SH-SY5Y (cell line): ENCODE measurements at regions not wholly inside any gene's neighbourhood (a gene's known extent, or its start where the extent isn't known, plus 50 kb on each side); places are given as distances from the start of the nearest gene placed in this dataset.

Source experiments
- GATA2 ChIP-seq: IDR thresholded peaks from 2 replicates; pipeline ENCODE4 v1.6.1; 2011; ENCODE audit warnings: mild to moderate bottlenecking, low read depth, low read length
- GATA3 ChIP-seq: IDR thresholded peaks from 2 replicates; pipeline ENCODE4 v1.6.1; 2011; ENCODE audit warnings: low read depth, mild to moderate bottlenecking, low read length, moderate library complexity

DNA sequence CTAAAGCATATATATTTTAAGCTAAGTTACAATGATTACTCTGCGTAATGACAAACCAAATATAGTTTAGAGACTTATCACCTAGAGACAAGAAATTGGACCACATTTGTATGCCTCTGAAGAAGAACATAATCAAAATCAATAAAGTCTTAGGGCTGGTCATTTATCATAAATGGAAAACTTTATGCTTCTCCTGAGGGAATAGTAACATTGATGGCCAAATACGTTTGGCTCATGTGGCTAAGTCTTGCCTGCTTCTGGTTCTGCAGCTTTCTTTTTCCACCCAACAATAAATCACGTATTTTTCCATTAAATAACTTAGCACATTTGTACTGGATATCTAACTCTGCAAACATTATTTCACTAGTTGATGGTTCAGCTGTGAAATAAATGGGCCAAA, 458.4 kb downstream of the SLITRK1 start:
- TF ChIP-seq GATA2 (no peak), GATA3 (no peak)
